Loucy (cell line): ENCODE measurements at regions not wholly inside any gene's neighbourhood (a gene's known extent, or its start where the extent isn't known, plus 50 kb on each side); places are given as distances from the start of the nearest gene placed in this dataset.

ENCODE experiments used
- EZH2phosphoT487 ChIP-seq: fragments of 200-600 bp; IDR thresholded peaks from 2 replicates; pipeline ENCODE4 v1.6.1; 2018; ENCODE audit warnings: antibody characterized with exemption, mild to moderate bottlenecking, moderate library complexity, borderline replicate concordance
- TF ChIP-seq, protein P1 (sequence below): fragments of 200-600 bp; sonication (generic); conservative IDR thresholded peaks from 2 replicates; pipeline ENCODE4 v1.5.1; 2014; ENCODE audit warnings: mild to moderate bottlenecking, antibody characterized with exemption, low read length

- TF ChIP-seq, protein P1, sequence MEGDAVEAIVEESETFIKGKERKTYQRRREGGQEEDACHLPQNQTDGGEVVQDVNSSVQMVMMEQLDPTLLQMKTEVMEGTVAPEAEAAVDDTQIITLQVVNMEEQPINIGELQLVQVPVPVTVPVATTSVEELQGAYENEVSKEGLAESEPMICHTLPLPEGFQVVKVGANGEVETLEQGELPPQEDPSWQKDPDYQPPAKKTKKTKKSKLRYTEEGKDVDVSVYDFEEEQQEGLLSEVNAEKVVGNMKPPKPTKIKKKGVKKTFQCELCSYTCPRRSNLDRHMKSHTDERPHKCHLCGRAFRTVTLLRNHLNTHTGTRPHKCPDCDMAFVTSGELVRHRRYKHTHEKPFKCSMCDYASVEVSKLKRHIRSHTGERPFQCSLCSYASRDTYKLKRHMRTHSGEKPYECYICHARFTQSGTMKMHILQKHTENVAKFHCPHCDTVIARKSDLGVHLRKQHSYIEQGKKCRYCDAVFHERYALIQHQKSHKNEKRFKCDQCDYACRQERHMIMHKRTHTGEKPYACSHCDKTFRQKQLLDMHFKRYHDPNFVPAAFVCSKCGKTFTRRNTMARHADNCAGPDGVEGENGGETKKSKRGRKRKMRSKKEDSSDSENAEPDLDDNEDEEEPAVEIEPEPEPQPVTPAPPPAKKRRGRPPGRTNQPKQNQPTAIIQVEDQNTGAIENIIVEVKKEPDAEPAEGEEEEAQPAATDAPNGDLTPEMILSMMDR, result no peak
- TF ChIP-seq EZH2phosphoT487, result no peak
Measured at GRCh38 chr18:75984853-75985252, 510.2 kb downstream of the ZNF516 start.
